SU-DHL-6 (cell line): ENCODE measurements at regions not wholly inside any gene's neighbourhood (a gene's known extent, or its start where the extent isn't known, plus 50 kb on each side); places are given as distances from the start of the nearest gene placed in this dataset.

ENCODE experiments used
- CTCF ChIP-seq: fragments of 200-600 bp; sonication (generic); IDR thresholded peaks from one replicate; pipeline ENCODE4 v1.5.1; 2017; ENCODE audit warnings: antibody characterized with exemption, mild to moderate bottlenecking, low read length, moderate library complexity; ENCODE audit not compliant: insufficient read depth, poor library complexity, severe bottlenecking
- EZH2phosphoT487 ChIP-seq: fragments of 200-600 bp; sonication (generic), shearing (Covaris generic); conservative IDR thresholded peaks from 2 replicates; pipeline ENCODE4 v1.6.1; 2018; ENCODE audit warnings: mild to moderate bottlenecking, antibody characterized with exemption, low read length, moderate library complexity, mixed read lengths

GRCh38 chr2:146623771-146624170, 1221.1 kb upstream of the ACVR2A start:
- TF ChIP-seq CTCF (no peak), EZH2phosphoT487 (no peak)
